ENCODE measurements at regions not wholly inside any gene's neighbourhood (a gene's known extent, or its start where the extent isn't known, plus 50 kb on each side); places are given as distances from the start of the nearest gene placed in this dataset.

GRCh38 chr21:27467366-27467765 lies 500.5 kb upstream of the ADAMTS5 start:
- H3K9me3 ChIP-seq (ENCODE audit: control insufficient read depth, low read depth, low read length): no peaks in the 10 kb centered on the region
- H2AFZ ChIP-seq (ENCODE audit: control insufficient read depth, low read length): no peak overlapping the region
- H3K9me1 ChIP-seq (ENCODE audit: control insufficient read depth, extremely low read depth, insufficient read depth, low read length): no peaks in the 10 kb centered on the region
- H4K20me1 ChIP-seq (ENCODE audit: control insufficient read depth, extremely low read depth, insufficient read depth, low read length): no peaks in the 10 kb centered on the region
- H3K9ac ChIP-seq (ENCODE audit: control insufficient read depth, extremely low read depth, insufficient read depth, low read length): no peak overlapping the region
- no peaks in the 10 kb centered on the region for H3K27me3 ChIP-seq (ENCODE audit: control insufficient read depth, extremely low read depth, insufficient read depth, low read length)
- DNase-seq (ENCODE audit: low read depth, low spot score): no peak
- no peaks in the 10 kb centered on the region for H3K79me2 ChIP-seq (ENCODE audit: control insufficient read depth, insufficient read depth, low read length)
- no peaks in the 10 kb centered on the region for H3K36me3 ChIP-seq (ENCODE audit: control insufficient read depth in 2 of 2, extremely low read depth in 1 of 2, insufficient read depth in 2 of 2, low read length in 2 of 2)
- FAIRE-seq: no peak
- no peak overlapping the region for H3K4me3 ChIP-seq (ENCODE audit: control insufficient read depth in 2 of 3, extremely low read depth in 1 of 3, insufficient read depth in 2 of 3, low read depth in 1 of 3, low read length in 3 of 3)
- H3K4me2 ChIP-seq (ENCODE audit: control insufficient read depth, extremely low read depth, insufficient read depth, low read depth, low read length): no peak overlapping the region
- dilution Hi-C loops (cut with MboI; ENCODE audit: extremely low pct_ligation_motif_present, low sequenced_read_pairs): no loop called here
- no peak overlapping the region for H3K27ac ChIP-seq (ENCODE audit: control insufficient read depth, insufficient read depth, low read length)
- H3K4me1 ChIP-seq (ENCODE audit: control insufficient read depth, extremely low read depth, insufficient read depth, low read length): peaks cover 16% of the 10 kb centered on the region
- TF ChIP-seq EZH2 (IDR thresholded peaks at IDR 0.05; ENCODE audit: low read length): no peak
- no peak for TF ChIP-seq CTCF (optimal IDR thresholded peaks at IDR 0.05 in 1 of 3, IDR thresholded peaks at IDR 0.05 in 1 of 3, conservative IDR thresholded peaks at IDR 0.05 in 1 of 3; ENCODE audit: extremely low read depth in 1 of 3, insufficient read depth in 2 of 3, low read length in 3 of 3)

- H3K79me2 ChIP-seq (ENCODE audit: control insufficient read depth, insufficient read depth, low read length): no peaks in the 10 kb centered on the region
- peaks cover 16% of the 10 kb centered on the region for H3K4me1 ChIP-seq (ENCODE audit: control insufficient read depth, extremely low read depth, insufficient read depth, low read length)
- no peaks in the 10 kb centered on the region for H3K9me3 ChIP-seq (ENCODE audit: control insufficient read depth, low read depth, low read length)
- no peaks in the 10 kb centered on the region for H3K27me3 ChIP-seq (ENCODE audit: control insufficient read depth, extremely low read depth, insufficient read depth, low read length)
- no peak overlapping the region for H3K27ac ChIP-seq (ENCODE audit: control insufficient read depth, insufficient read depth, low read length)
- no peaks in the 10 kb centered on the region for H3K36me3 ChIP-seq (ENCODE audit: control insufficient read depth in 2 of 2, extremely low read depth in 1 of 2, insufficient read depth in 2 of 2, low read length in 2 of 2)
- no peaks in the 10 kb centered on the region for H3K9me1 ChIP-seq (ENCODE audit: control insufficient read depth, extremely low read depth, insufficient read depth, low read length)
- no peaks in the 10 kb centered on the region for H4K20me1 ChIP-seq (ENCODE audit: control insufficient read depth, extremely low read depth, insufficient read depth, low read length)
- TF ChIP-seq CTCF (optimal IDR thresholded peaks at IDR 0.05 in 1 of 3, IDR thresholded peaks at IDR 0.05 in 1 of 3, conservative IDR thresholded peaks at IDR 0.05 in 1 of 3; ENCODE audit: extremely low read depth in 1 of 3, insufficient read depth in 2 of 3, low read length in 3 of 3) (no peak), EZH2 (IDR thresholded peaks at IDR 0.05; ENCODE audit: low read length) (no peak)
- no peak overlapping the region for H2AFZ ChIP-seq (ENCODE audit: control insufficient read depth, low read length)
- no peak overlapping the region for H3K9ac ChIP-seq (ENCODE audit: control insufficient read depth, extremely low read depth, insufficient read depth, low read length)
- H3K4me2 ChIP-seq (ENCODE audit: control insufficient read depth, extremely low read depth, insufficient read depth, low read depth, low read length): no peak overlapping the region
- dilution Hi-C loops (cut with MboI; ENCODE audit: extremely low pct_ligation_motif_present, low sequenced_read_pairs): no loop called here
- no peak for FAIRE-seq
- H3K4me3 ChIP-seq (ENCODE audit: control insufficient read depth in 2 of 3, extremely low read depth in 1 of 3, insufficient read depth in 2 of 3, low read depth in 1 of 3, low read length in 3 of 3): no peak overlapping the region
- no peak for DNase-seq (ENCODE audit: low read depth, low spot score)
These were observed 499.3 kb upstream of the ADAMTS5 start for GRCh38 chr21:27466140-27466539.
